ENCODE measurements at regions not wholly inside any gene's neighbourhood (a gene's known extent, or its start where the extent isn't known, plus 50 kb on each side); places are given as distances from the start of the nearest gene placed in this dataset.

DNA sequence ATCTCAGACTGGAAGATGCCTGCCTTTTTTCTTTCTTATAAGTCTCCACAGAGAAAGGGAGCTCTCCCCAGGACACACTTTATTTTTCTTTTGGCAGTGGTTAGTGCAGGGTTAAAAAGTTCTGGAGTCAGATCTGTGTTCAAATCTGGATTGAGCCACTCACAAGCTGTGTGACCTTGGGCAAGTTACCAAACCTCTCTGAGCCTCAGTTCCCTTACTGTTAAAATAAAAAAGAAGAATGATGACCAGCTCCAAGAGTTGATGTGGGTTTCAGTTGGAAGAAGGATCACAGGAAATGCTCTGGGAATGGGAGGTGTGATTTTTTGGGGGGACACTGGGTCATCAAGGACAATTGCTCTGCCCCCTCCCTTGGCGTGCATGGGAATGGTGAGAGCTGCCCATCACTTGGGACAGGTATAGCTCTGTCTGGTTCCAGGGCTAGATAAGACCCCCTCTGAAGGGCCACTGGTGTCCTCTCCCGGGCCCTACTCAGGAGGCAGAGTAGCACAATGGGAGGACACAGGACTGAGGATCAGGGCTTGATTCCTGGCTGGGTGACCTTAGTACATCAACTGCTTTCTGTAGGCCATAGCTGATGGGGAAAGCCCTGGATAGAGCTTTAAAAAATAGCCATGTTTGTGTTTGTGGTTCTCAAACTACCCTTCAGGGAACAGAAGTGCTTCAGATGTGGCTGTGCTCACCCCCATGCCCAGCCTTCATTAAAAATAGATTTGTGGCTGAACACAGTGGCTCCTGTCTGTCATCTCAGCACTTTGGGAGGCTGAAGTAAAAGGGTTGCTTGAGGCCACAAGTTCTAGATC, 228.3 kb downstream of the MIAT start:
- CTCF ChIA-PET (ENCODE audit: partially characterized antibody): interaction anchor here (0.6 to 1.5 kb wide), 3 partner anchors 10 to 129 kb away, joined by 3 to 6 read pairs (median 3); no protein-coding TSS in a partner anchor

More for the DNA sequence above, 228.3 kb downstream of the MIAT start:
- Histone ChIP-seq H3K4me3 (ENCODE audit: extremely low read depth in 1 of 4, insufficient read depth in 2 of 4, low read depth in 3 of 4, low read length in 4 of 4) (no peak overlapping the region), H3K79me2 (ENCODE audit: control insufficient read depth in 1 of 2, insufficient read depth in 2 of 2, low read length in 2 of 2) (no peaks in the 10 kb centered on the region), H4K5ac (ENCODE audit: insufficient read length, low read depth, low read length) (no peak overlapping the region), H3K79me1 (ENCODE audit: low read depth, low read length) (no peaks in the 10 kb centered on the region), H3K23ac (ENCODE audit: insufficient read length) (no peak overlapping the region), H3K4ac (replicated peaks; ENCODE audit: insufficient read length, low read depth, low read length) (no peak overlapping the region), H3K56ac (replicated peaks; ENCODE audit: insufficient read length, low read depth, low read length) (no peak overlapping the region), H3K4me2 (ENCODE audit: insufficient read depth in 1 of 2, low read depth in 2 of 2, low read length in 2 of 2) (no peak overlapping the region), H3K27ac (ENCODE audit: low read depth, low read length) (no peak overlapping the region), H3K27me3 (replicated peaks in 1 of 4; ENCODE audit: control insufficient read depth in 3 of 4, extremely low read depth in 1 of 4, insufficient read depth in 3 of 4, low read length in 3 of 4) (no peaks in the 10 kb centered on the region; a peak in 1 of 7 replicates), H3K14ac (ENCODE audit: insufficient read length) (no peak overlapping the region), H3K4me1 (replicated peaks in 1 of 4; ENCODE audit: control insufficient read depth in 3 of 4, insufficient read depth in 4 of 4, low read length in 3 of 4) (no peaks in the 10 kb centered on the region), H2AFZ (ENCODE audit: low read length) (no peak overlapping the region), H2BK20ac (ENCODE audit: low read length) (no peak overlapping the region), H2BK15ac (ENCODE audit: low read length) (no peak overlapping the region), H2BK12ac (ENCODE audit: low read depth, low read length) (no peak overlapping the region), H3K9ac (replicated peaks in 1 of 4; ENCODE audit: extremely low read depth in 1 of 4, low read depth in 3 of 4, low read length in 3 of 4) (no peak overlapping the region), H4K20me1 (replicated peaks in 1 of 2; ENCODE audit: control insufficient read depth in 1 of 2, insufficient read depth in 2 of 2, low read length in 2 of 2) (no peaks in the 10 kb centered on the region), H3K9me3 (ENCODE audit: insufficient read depth in 2 of 2, low read depth in 1 of 2, low read length in 1 of 2) (no peaks in the 10 kb centered on the region), H2AK5ac (ENCODE audit: low read depth, low read length) (no peak overlapping the region), H4K91ac (replicated peaks; ENCODE audit: insufficient read length, low read length) (no peak overlapping the region), H2BK120ac (replicated peaks; ENCODE audit: low read depth, low read length) (no peak overlapping the region), H3K23me2 (ENCODE audit: low read depth, low read length) (peaks cover 3% of the 10 kb centered on the region; the same call in 1 of the 2 replicates), H2BK5ac (ENCODE audit: low read depth, low read length) (no peak overlapping the region), H3K18ac (ENCODE audit: extremely low read depth, low read length) (no peak overlapping the region), H4K8ac (ENCODE audit: extremely low read depth, insufficient read depth, low read length) (no peak overlapping the region), H3K36me3 (ENCODE audit: control insufficient read depth in 2 of 4, insufficient read depth in 4 of 4, low read length in 3 of 4) (no peaks in the 10 kb centered on the region)
- DNase-seq (ENCODE audit: low read depth in 1 of 2, low spot score in 2 of 2) (peak in 1 of 2 experiments; percentile 19), FAIRE-seq (no peak)
- 63% methylated on average over 2 of the region's 2 CpGs; no CpG with 5 or more reads in 1 of the 2 experiments for WGBS, 2 experiments (ENCODE audit: extremely low coverage in 1 of 2, insufficient coverage in 1 of 2, insufficient read length in 1 of 2, insufficient replicate concordance in 2 of 2, low coverage in 1 of 2, low lambda C conversion rate in 2 of 2, missing lambda C conversion rate in 1 of 2)
- TF ChIP-seq CHD2 (IDR thresholded peaks at IDR 0.05; ENCODE audit: low read length) (no peak), BCL11A (IDR thresholded peaks at IDR 0.05; ENCODE audit: low read depth in 2 of 2, low read length in 2 of 2) (no peak), KDM1A (IDR thresholded peaks at IDR 0.05; ENCODE audit: borderline replicate concordance, low read length) (0 out of 2 replicates have a peak, but pooled peaks have one; percentile 43)
- POLR2A ChIA-PET (ENCODE audit: partially characterized antibody): no interaction called here

Data from H1 (cell line).